ENCODE measurements at regions not wholly inside any gene's neighbourhood (a gene's known extent, or its start where the extent isn't known, plus 50 kb on each side); places are given as distances from the start of the nearest gene placed in this dataset.

- TF ChIP-seq CTCF (IDR thresholded peaks at IDR 0.05) (no peak), EZH2 (IDR thresholded peaks at IDR 0.05) (no peak), EZH2phosphoT487 (IDR thresholded peaks at IDR 0.05) (no peak)
These were observed 523.1 kb upstream of the ID2 start for GRCh38 chr2:8158711-8159110.
